Body of pancreas (tissue), 4 donors: ENCODE measurements at regions not wholly inside any gene's neighbourhood (a gene's known extent, or its start where the extent isn't known, plus 50 kb on each side); places are given as distances from the start of the nearest gene placed in this dataset.

Source experiments
- ATAC-seq: fragments of 150-250 bp; one replicate; pipeline ENCODE4 v1.9.1; 2016
- DNase-seq, 4 donors: peaks; one replicate each; pipeline ENCODE4 v3.0.0-alpha.2; 2019
- H3K27ac ChIP-seq, 4 donors: fragments of 200-600 bp; sonication (generic); 1 replicate in 3 of 4; 2 replicates in 1 of 4; pipeline versions ENCODE4 v1.5.1 to v1.6.1; 2016 to 2019; ENCODE audit warnings: mild to moderate bottlenecking in 1 of 4, mixed read lengths in 1 of 4, moderate library complexity in 1 of 4
- H3K27me3 ChIP-seq, 2 donors: fragments of 200-600 bp; sonication (generic); one replicate each; pipeline ENCODE4 v1.6.0; 2016; ENCODE audit warnings: mild to moderate bottlenecking in 1 of 2
- H3K36me3 ChIP-seq, 2 donors: fragments of 200-600 bp; sonication (generic); replicated peaks in 1 of 2; 2 replicates each; pipeline ENCODE4 v1.5.1; 2016; ENCODE audit warnings: low read depth in 2 of 2; ENCODE audit not compliant: insufficient read depth in 1 of 2
- H3K4me1 ChIP-seq: fragments of 200-600 bp; sonication (generic); one replicate; pipeline ENCODE4 v1.6.0; 2016
- H3K4me3 ChIP-seq, 2 donors: fragments of 200-600 bp; sonication (generic); 1 replicate in 1 of 2; 2 replicates in 1 of 2; pipeline ENCODE4 v1.5.1; 2016 to 2019
- H3K9me3 ChIP-seq, 3 donors: fragments of 200-600 bp; sonication (generic); 1 replicate in 2 of 3; 2 replicates in 1 of 3; pipeline ENCODE4 v1.5.1; 2016
- POLR2A ChIP-seq, 3 donors: fragments of 450-650 bp; IDR thresholded peaks; one replicate each; pipeline ENCODE4 v1.6.1; 2016; ENCODE audit warnings: antibody characterized with exemption in 3 of 3, mild to moderate bottlenecking in 2 of 3
- WGBS, 2 donors: methylation state at CpG; one replicate each; pipeline ENCODE4 v1.1.5; 2017; 5-methylcytosine and 5-hydroxymethylcytosine counted together
- intact Hi-C: fragments of 100-400 bp; cut with DNase I; formaldehyde crosslinking; loops from one replicate; pipeline ENCODE4 v1.15.1; 2023
- TF ChIP-seq, protein P1 (sequence below), 7 experiments: fragments of 450-650 bp in 4 of 7; fragments of 200-600 bp in 3 of 7; sonication (generic) in 3 of 7; IDR thresholded peaks; one replicate each; pipeline ENCODE4 v1.5.1; 2016 to 2019; ENCODE audit warnings: antibody characterized with exemption in 7 of 7

DNA sequence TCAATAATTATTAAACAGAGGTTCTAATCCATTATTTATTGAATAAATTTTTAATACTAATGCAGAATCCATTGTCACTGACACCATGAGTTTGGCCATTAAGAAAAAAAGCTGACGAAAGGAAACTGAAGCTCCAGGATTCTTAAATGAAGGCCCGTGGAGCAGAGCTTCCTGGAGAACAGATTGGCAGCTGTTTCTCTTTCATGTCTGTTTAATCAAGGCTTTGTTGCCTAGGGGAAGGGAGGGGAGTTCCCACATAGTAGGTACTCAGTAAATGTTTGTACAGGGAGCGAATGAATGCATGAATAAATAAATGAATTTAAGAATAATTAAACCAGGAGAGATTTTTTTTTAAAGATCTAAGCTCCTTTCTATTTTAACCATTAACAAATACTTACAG lies 315.1 kb upstream of the KLHL29 start:
- no peaks in the 10 kb centered on the region for H3K9me3 ChIP-seq
- DNase-seq (no peak), ATAC-seq (no peak)
- 24 to 49% methylated on average over 3 of the region's 3 CpGs for WGBS, 2 donors
- H3K36me3 ChIP-seq = no peaks in the 10 kb centered on the region
- no peaks in the 10 kb centered on the region for H3K27me3 ChIP-seq
- TF ChIP-seq, protein P1, sequence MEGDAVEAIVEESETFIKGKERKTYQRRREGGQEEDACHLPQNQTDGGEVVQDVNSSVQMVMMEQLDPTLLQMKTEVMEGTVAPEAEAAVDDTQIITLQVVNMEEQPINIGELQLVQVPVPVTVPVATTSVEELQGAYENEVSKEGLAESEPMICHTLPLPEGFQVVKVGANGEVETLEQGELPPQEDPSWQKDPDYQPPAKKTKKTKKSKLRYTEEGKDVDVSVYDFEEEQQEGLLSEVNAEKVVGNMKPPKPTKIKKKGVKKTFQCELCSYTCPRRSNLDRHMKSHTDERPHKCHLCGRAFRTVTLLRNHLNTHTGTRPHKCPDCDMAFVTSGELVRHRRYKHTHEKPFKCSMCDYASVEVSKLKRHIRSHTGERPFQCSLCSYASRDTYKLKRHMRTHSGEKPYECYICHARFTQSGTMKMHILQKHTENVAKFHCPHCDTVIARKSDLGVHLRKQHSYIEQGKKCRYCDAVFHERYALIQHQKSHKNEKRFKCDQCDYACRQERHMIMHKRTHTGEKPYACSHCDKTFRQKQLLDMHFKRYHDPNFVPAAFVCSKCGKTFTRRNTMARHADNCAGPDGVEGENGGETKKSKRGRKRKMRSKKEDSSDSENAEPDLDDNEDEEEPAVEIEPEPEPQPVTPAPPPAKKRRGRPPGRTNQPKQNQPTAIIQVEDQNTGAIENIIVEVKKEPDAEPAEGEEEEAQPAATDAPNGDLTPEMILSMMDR (IDR thresholded peaks at IDR 0.05) = no peak
- no peak for TF ChIP-seq POLR2A (IDR thresholded peaks at IDR 0.05)
- H3K4me3 ChIP-seq = no peak overlapping the region
- intact Hi-C loops = no loop called here
- no peak overlapping the region for H3K27ac ChIP-seq
- no peaks in the 10 kb centered on the region for H3K4me1 ChIP-seq

- H3K4me3 ChIP-seq = no peak overlapping the region
- no peaks in the 10 kb centered on the region for H3K4me1 ChIP-seq
- intact Hi-C loops = no loop called here
- no peak for TF ChIP-seq POLR2A (IDR thresholded peaks at IDR 0.05)
- TF ChIP-seq, protein P1 (IDR thresholded peaks at IDR 0.05) = no peak
- H3K9me3 ChIP-seq = no peaks in the 10 kb centered on the region
- H3K27ac ChIP-seq = no peak overlapping the region
- H3K36me3 ChIP-seq = no peaks in the 10 kb centered on the region
- DNase-seq = no peak
- no peak for ATAC-seq
- H3K27me3 ChIP-seq = no peaks in the 10 kb centered on the region
Observed at GRCh38 chr2:23073056-23073455, 311.9 kb upstream of the KLHL29 start.

DNA sequence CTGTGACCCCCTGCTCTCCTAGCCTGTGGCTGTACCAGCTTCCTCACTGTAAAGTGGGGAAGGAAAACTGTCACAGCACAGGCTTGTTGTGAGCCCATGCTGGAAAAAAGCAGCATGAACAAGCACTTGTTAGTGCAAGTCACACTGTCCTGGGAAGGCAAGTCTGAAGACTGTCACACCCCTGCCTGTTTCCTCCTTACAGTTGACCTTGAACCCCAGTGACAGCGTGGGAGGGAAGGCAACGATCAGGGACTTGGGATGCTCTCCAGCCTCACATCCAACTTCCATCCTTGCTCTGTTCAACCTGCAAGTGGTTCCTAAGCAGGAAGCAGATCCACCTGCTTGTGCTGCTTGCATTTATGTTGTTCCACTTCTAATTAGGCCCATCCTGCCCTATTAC lies 311.3 kb upstream of the KLHL29 start:
- Histone ChIP-seq H3K9me3 (no peaks in the 10 kb centered on the region), H3K36me3 (no peaks in the 10 kb centered on the region), H3K27me3 (no peaks in the 10 kb centered on the region), H3K4me1 (peaks cover 4% of the 10 kb centered on the region), H3K4me3 (no peak overlapping the region), H3K27ac (no peak overlapping the region)
- intact Hi-C loops = no loop called here
- DNase-seq (no peak), ATAC-seq (no peak)
- TF ChIP-seq POLR2A (IDR thresholded peaks at IDR 0.05) = no peak
- TF ChIP-seq, protein P1 (IDR thresholded peaks at IDR 0.05) = no peak
- 36 to 39% methylated on average over 2 of the region's 2 CpGs for WGBS, 2 donors

DNA sequence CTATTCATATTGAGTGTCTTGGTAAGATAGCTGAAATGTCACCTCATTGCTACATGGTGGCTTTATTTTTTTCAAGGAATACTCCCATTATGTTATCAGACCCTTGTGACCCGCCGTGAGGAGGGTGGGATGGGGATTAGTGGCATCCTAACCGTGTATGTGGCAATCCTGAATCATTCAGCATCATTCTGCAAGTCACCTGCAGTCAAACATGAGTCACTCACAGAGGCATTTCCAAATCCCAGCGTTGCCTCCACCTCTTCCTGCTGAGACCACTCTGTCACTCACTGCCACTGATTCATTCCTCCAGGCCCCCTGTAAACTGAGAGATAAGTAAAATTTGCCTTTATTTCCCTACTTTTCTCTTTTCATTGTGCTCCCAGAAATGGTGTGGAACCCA lies 307.4 kb upstream of the KLHL29 start:
- H3K27me3 ChIP-seq = no peaks in the 10 kb centered on the region
- H3K4me1 ChIP-seq = peaks cover 7% of the 10 kb centered on the region
- no peak overlapping the region for H3K27ac ChIP-seq
- no peak overlapping the region for H3K4me3 ChIP-seq
- ATAC-seq = no peak
- 54 to 61% methylated on average over 4 of the region's 4 CpGs for WGBS, 2 donors
- H3K9me3 ChIP-seq = no peaks in the 10 kb centered on the region
- H3K36me3 ChIP-seq = no peaks in the 10 kb centered on the region
- TF ChIP-seq POLR2A (IDR thresholded peaks at IDR 0.05) = no peak
- TF ChIP-seq, protein P1 (IDR thresholded peaks at IDR 0.05) = no peak
- no peak for DNase-seq
- intact Hi-C loops = no loop called here

GRCh38 chr2:23078784-23079434 lies 306.1 kb upstream of the KLHL29 start:
- no peak overlapping the region for H3K4me3 ChIP-seq
- ATAC-seq (no peak), DNase-seq (no peak)
- H3K9me3 ChIP-seq = no peaks in the 10 kb centered on the region
- H3K4me1 ChIP-seq = peaks cover 7% of the 10 kb centered on the region
- H3K27me3 ChIP-seq = no peaks in the 10 kb centered on the region
- H3K27ac ChIP-seq = no peak overlapping the region
- WGBS, 2 donors = 14 to 25% methylated on average over 4 of the region's 4 CpGs
- no peaks in the 10 kb centered on the region for H3K36me3 ChIP-seq
- TF ChIP-seq POLR2A (IDR thresholded peaks at IDR 0.05) = no peak
- TF ChIP-seq, protein P1 (IDR thresholded peaks at IDR 0.05) = no peak
- intact Hi-C loops = no loop called here
